GM19328 (cell line): ENCODE measurements at regions not wholly inside any gene's neighbourhood (a gene's known extent, or its start where the extent isn't known, plus 50 kb on each side); places are given as distances from the start of the nearest gene placed in this dataset.
"Not testable (repeated sequence)": the region's sequence is repeated elsewhere in the genome, so short reads cannot be mapped to it uniquely, and the experiment has no call there.

Experiments used
- ATAC-seq: cut with Tn5 transposase; IDR thresholded peaks from one replicate; pipeline ENCODE4 v1.9.1; 2021; ENCODE audit warnings: mild to moderate bottlenecking, moderate library complexity; ENCODE audit not compliant: unreplicated experiment

- no peak for ATAC-seq
These were observed 466.3 kb upstream of the ID4 start for GRCh38 chr6:19370831-19371230.

GRCh38 chr6:19375613-19376012, 461.6 kb upstream of the ID4 start:
- no peak for ATAC-seq

DNA sequence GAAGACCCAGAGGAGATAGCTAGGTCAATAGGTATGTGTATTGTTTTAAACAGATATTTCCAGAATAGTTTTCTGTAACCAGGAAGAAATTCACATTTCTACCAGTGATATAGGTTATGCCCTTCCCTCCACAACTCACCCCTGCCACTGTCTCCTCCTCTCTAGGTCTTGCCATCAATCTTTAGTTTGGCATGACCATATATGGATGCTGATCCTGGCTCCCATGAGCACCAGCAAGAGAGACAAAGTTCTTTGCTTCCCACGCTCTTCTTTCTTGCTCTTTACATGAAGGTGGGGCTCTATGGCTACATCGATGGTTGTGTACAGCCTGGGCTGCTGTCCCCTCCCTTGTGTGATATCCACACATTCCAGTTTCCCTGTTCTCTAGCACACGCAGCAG, 459.4 kb upstream of the ID4 start:
- ATAC-seq, result no peak

DNA sequence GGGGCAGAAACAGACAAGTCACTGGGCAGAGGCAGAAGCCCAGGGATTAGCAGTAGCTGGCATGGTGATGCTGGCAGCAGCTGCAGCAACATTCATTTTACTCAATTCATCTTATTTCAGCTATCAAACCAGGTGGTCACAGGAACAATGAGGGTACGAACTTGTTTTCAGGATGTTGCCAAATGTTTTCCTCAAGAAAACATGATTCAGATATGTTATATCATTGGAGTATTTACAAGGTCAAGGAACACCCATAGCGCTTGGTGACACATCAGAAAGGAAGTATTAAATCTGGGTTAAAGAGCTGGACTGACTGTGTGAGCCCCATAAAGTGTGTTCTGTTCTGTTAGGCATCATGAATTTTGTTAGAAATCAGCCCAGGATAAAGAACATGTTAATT, 456.9 kb upstream of the ID4 start:
- no peak for ATAC-seq

DNA sequence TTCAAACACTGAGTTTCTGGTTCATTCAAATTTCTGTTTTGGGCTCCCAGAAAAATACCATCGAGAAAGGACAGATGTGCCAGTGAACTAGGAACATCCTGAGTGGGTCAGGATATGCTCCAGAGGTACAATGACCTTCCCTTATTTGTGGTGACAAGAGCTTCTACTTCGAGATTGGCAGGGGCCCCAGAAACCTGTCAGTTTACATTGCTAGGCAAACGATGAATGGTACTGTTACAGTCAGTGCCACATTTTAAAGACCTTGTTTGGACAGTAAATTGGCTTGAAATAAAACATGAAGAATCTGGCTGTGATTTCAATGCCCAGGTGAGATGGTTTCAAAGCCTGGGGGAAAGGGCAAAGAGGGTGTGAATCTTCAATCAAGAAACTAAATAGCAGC, 454.5 kb upstream of the ID4 start:
- ATAC-seq, result no peak

DNA sequence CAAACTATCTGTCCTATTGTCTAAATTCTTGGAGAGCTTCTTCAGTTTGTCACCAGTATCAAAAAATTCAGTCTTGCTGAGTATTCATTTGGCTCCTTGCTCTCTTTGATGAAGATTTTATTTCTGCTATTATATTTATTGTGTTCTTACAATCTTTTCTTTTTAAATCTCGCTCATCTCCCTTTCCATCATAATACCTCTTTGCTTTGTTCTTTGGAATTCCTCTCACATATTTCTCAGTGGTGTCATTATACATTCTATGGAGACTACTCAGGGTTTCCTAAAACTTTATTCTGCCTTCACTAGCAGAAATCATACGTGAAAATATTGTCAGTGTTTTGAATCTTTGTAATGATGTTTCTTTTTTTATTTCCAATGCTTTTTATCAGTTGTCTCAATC, 445.2 kb upstream of the ID4 start:
- no peak for ATAC-seq

DNA sequence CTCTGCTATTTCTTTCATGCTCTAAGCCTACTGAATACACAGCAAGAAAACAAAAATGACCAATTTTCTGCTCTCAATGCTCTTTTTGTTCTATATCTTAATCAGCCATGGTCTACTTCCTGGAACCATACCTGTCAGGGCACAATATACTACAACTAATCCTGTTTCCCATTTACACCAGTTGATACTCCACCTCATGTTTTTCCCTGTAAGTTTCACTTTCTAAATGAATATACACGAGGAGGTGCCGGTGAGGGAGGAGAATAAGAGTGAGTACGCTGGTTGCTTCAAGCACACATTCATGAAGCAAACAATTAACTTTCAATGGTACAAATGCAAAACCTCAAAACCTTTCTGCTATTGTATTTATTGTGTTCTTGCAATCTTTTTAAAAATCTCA, 443.1 kb upstream of the ID4 start:
- ATAC-seq, result no peak

GRCh38 chr6:19394687-19395086, 442.5 kb upstream of the ID4 start:
- ATAC-seq, result no peak

- ATAC-seq, result no peak
These were observed 441.9 kb upstream of the ID4 start for GRCh38 chr6:19395316-19395715.

- ATAC-seq, result no peak
These were observed 437.8 kb upstream of the ID4 start for GRCh38 chr6:19399406-19399805.

- not testable (repeated sequence) for ATAC-seq
These were observed 432.3 kb upstream of the ID4 start for GRCh38 chr6:19404884-19405283.

DNA sequence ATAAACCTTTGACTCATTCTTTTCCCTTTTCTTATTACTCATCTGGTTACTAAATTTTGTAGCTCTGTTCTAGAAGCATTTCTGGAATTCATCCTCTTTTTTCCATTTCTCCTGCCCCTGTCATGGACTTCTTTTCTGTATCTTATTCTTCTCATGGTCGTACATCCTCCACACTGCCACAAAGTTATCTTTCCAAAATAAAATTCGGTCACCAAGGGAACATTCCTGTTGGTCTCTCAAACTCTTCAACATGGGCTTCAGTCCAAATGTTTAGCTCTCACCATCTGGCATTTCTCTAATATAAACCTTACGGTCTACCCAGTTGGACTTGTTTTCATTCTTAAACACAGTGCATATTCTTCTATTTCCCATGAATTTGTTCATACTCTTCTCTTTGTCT, 428.8 kb upstream of the ID4 start:
- ATAC-seq, result no peak

GRCh38 chr6:19410481-19410880, 426.7 kb upstream of the ID4 start:
- no peak for ATAC-seq

DNA sequence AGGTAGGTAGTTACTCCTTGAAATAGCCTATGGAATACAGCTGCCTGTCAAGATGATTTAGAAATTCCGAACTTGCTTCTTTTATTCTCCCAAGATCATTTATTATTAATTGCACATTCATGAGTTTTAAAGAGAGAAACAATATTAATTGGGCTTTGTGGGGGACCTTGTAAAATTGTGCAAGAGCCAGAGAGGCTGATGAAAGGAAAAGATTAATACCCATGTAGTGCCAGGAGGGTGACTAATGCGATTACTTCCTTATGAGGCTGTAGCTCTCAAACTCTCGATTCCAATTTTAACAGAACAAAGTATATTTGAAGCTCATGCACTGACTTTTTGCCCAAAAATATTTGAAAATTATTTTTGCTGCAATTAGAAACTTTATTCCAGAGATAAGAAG, 423.8 kb upstream of the ID4 start:
- no peak for ATAC-seq

- ATAC-seq, result no peak
These were observed 421.4 kb upstream of the ID4 start for GRCh38 chr6:19415605-19416326.

GRCh38 chr6:19416811-19417210, 420.4 kb upstream of the ID4 start:
- no peak for ATAC-seq

- no peak for ATAC-seq
These were observed 419.5 kb upstream of the ID4 start for GRCh38 chr6:19417713-19418112.

GRCh38 chr6:19424853-19425252, 412.3 kb upstream of the ID4 start:
- no peak for ATAC-seq

DNA sequence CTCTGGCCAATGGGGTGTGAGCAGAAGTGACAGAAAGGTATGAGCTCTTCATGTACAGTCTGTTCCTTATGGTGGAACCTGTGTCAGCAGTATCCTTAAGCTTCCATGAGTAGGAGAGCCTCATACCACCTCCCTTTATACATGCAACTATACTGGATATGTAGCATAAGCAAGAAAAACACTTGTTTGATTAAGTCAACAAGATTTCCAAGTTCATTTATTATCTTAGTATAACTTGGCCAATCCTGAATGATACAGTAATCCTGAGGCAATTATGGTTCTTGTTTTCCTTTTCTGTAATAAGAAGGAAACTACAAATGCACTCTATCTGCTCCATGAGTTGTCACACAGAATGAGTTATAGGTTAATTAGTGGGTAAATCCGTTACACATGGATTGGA, 409.6 kb upstream of the ID4 start:
- ATAC-seq, result no peak

DNA sequence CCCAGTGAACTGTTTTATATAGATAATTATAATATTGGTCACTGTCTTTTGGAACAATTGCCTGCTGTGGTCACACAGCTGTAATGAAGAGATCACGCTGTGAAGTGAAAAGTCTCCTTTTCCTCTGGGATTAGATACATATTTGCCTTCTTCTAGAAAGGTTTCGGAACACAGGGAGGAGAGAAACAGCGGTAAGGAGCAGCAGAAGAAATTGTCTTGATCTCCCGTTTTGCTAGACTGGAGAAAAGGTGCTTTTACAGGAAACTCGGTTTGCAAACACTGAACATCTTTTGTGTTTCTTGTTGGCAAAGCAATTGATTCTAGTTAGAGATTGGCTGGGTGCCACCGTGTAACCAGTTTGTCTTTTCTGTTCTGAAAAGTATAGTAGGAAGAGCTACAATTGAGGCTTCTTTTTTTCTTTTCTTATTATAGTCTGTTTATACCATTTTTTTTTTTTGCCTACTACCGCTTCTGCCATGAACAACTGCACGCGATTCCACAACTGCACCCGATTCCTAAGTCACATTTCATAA, 404.1 kb upstream of the ID4 start:
- no peak for ATAC-seq

- no peak for ATAC-seq
These were observed 403.1 kb upstream of the ID4 start for GRCh38 chr6:19434065-19434464.

DNA sequence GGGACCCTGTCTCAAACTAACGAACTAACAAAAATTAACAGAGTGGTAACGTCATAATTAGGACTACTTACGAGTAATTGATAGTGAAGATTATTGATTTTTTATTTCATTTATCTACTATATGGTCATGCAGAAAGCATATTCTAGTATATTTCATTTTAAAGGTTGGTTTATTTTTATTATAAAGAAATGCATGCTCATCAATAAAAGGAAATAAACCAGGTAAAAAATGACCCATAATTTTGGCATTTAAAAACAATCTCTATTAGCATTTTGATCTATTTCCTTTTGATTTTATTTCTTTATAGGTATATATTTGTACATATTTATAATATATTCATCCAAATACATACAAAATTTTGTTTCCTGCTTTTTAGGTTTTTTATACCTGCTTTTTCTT, 401.4 kb upstream of the ID4 start:
- ATAC-seq, result no peak
